Activated CD4-positive, alpha-beta T cell treated with anti-CD3 and anti-CD28 coated beads, Interleukin-2, Interleukin-6, amounts not matched to agents 100 ng/mL and 50 ng/mL, durations not matched to agents 16 hours and 8 hours (primary cell): ENCODE measurements at regions not wholly inside any gene's neighbourhood (a gene's known extent, or its start where the extent isn't known, plus 50 kb on each side); places are given as distances from the start of the nearest gene placed in this dataset.
A peak's percentile ranks its signal among the peaks of the same experiment; 100 is the strongest.

Experiments
- DNase-seq: peaks from one replicate; pipeline ENCODE4 v3.0.0-alpha.2; 2020

DNA sequence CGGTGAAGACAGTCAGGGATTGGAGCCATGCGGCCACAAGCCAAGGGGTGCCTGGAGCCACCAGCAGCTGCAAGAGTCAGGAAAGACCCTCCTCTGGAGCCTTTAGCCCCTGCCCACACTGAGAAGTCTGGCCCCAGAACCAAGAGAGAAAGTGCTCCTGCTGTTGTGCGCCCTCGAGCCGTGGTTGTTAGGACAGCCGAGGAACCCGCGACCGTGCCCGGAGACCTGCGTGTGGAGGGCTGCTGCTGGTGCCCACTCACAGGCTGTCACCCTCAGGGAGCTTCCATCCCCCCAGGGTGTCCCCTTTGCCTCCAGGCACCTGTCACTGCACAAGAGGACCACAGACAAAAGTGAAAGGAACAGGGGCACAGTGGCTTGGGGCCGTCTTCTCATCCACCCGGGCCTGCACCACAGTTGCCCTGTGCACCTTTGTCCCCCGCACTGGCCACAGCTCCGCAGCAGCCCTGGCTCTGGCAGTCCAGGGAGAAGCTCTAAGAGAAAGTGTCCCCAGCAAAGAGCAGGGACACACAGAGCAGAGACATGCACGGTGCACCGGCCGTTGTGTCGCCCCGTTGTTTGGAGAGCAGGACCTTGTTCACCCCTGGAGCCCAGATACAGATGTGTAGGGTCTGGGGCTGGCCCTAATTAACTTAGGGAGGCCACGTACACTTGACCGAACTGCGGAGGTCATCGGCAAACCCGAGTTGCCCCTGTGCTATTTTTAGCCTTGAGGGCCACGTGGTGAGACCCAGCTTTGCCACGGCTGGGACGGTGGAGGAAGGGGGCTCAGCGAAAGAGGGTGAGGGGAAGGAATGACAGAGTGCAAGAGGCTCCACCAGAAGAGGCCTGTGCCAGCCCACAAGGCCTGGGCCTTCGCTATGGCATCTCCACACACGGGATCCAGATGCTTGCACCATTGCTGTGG is 329.2 kb downstream of the C16orf95 start:
- no peak for DNase-seq

DNA sequence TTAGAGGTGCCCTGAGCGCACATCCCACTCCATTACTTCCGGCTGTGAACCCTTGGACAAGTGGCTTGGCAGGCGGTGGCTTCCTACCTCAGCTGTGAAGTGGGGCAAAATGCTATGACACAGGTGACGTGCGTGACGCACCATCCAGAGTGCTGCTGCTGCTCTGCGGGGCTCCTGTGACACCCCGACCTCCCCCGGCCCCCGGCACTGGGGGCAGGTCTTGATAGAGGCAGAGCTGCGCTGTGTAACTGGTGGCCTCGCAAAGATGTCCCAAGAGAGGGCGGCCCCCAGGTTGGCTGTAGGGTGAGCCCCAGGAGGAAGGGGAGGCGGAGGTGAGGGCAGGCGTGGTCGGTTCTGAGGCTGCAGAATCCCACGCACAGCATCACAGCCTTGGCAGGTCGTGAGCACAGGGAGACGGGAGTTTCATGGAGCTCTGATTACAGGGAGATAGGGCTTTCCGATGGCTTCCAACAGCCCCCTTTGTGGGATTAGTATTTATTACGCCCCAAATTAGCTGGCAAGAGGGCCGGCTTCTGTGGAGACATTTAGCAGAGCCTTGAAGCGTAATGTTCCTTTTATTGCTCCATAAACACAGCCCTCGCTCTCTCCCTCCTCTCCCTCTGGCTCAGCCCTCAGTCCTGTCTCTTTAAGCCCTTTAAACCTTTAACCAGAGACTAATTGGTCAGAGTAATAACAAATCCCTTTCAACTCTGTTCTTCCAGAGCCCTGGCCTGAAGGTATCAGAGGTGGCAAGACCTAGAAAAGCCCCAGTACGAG is 328.1 kb downstream of the C16orf95 start:
- DNase-seq = no peak

DNA sequence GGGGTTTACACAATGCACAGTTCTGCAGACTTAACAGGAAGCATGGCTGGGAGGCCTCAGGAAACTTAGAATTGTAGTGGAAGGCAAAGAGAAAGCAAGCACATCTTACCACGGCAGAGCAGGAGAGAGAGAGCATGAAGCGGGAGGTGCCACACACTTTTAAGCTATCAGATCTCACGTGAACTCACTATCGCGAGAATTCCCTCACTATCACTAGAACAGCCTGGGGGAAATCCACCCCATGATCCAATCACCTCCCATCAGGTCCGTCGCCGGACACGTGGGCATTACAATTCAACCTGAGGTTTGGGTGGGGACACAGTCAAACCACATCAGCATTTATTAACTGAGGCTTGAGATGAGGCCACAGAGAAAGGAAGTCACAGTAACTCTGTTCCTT is 326.7 kb downstream of the C16orf95 start:
- DNase-seq = peak; percentile 1

DNA sequence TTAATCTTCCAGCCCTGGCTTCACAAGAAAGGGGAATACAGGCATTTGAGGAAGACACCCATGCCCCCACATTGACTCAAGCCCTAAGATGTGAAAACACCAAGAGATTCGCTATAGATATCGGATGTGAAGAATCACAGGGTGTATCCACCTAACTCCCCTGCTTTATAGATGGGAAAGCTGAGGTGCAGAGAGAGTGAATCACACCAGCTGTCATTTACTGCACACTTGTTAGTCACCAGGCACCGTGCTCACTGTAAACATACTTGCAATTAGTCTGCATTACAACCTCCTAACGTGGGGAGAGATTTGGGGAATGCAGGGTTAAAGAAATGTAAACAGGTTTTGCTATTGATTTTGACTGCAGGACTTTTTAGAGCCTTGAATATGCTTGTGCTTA is 325.5 kb downstream of the C16orf95 start:
- DNase-seq = no peak

DNA sequence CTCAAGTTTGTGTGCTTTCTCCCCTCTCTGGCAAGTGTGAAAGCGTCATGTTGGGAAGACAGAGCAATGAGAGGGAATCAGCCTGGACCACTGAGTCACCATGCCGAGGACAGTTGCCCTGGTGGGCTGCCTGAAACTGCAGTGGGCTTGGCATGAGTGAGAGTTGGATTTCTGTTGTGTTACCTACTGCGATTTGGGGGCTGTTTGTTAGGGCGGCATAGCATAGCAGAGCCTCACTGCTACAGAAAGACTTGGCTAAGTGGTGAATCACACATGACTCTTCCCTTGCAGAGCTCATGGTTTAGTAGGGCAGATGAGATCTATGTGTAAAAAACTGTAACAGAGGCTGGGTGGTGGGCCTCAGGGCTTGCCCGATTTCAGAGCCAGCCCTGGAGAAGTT is 324.6 kb downstream of the C16orf95 start:
- no peak for DNase-seq

DNA sequence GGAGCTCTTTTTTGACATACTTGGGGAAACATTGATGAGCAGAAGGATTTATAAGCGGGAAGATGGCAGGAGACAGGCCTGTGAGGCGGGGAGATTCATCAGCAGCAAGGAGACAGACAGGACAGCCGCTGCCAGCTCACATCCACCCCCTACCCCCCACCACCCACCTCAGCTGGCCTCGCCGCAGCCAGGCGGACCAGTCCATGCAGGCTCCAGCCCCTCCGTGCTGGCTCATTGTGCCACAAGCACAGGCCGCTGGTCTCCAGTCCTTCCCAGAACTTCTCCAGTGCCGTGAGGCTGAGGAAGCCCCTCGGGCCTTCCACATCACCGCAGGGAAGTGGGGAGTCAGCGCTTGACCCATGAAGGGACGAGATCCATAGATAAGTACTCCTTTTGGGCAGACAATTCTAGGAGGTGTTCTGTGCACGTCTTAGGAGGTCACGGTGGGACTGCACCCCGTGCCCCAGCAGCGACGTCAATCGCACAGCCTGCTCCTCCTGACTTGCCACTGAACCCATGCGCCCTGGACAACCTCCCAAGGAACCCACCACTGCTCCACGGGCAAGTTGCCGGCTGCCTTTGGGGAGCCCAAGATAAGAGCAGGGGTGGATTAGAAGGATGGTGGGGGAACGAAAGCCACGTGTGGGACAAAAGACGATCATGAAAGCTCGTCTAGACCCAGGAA is 323.6 kb downstream of the C16orf95 start:
- DNase-seq = no peak

DNA sequence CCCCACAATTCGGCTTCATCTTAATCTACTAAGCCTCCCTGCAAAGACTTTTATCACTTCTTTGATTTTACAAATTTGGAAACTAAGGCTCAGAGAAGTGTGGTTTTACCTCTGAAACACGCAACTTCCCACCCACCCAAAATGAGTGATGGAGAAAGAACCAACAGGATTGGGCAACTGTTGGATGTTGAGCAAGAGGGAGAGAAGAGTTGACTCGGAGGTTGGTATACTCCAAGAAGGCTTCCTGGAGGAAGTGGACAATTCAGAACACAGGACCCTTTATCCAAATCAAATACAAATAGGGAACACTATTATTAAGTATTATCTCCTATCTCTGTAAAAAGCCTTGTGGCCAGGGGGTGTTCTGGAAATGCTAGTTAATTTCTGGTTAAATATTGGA is 323.0 kb downstream of the C16orf95 start:
- no peak for DNase-seq

DNA sequence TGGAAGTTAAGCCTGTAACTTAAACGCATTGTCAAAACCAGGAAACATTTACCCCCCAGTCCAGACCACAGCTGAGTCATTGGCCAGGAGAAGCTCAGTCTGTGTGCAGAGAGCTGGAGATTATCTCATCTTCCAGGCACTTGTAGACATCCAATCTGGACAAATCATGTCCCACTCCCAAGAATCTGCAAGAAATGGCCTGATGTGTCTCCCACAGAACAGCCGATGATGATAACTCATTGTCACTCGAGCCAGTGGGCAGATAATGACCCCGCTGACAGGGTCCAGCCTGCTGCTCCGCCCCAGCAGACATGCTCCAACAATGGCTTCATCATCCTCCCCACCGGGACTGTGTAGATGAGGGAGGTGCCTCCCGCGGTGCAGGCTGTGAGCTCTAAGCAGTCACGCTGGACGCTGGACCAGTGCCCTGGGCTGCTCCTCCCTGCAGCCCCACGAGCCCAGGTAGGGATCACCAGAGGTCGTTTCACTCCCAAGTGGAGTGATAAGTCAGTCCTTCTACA is 322.5 kb downstream of the C16orf95 start:
- no peak for DNase-seq

DNA sequence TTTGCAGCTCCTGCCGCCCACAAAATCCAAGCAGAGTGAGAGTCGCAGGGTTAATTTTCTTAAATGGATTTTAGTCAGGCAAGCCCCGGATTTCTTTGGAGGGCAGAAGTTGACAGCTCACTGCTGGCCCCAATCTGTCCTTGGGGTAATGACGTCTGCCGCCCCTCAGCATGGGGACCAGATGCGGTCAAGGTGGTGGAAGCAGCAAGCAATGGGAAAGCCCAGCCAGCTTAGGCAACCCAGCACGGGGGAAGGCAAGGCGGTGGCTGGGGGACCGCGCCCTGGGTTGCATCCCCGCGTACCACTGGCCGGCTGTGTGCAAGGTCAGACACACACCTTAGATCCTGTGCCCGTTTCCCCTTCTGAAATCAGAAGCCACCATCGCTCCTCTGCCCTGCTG is 321.7 kb downstream of the C16orf95 start:
- DNase-seq = no peak

DNA sequence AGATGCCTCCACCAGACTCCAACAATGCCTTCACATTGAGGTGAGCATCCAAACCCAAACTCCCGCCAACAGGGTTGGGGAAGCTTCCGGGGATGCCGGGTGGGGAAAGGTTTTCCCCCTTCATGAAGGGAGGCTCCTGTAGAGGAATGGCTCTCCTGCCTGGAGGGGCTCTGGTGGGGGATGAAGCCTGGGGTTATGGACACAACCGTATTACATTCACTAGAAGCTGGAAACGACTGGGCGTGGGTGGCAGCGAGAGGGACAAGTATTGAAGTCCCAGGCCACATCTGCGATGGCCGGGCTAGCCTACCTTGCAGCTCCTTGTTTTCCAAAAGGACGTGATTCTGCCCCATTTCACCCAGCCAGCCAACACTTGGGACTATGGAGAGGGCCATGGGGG is 321.1 kb downstream of the C16orf95 start:
- DNase-seq = no peak

DNA sequence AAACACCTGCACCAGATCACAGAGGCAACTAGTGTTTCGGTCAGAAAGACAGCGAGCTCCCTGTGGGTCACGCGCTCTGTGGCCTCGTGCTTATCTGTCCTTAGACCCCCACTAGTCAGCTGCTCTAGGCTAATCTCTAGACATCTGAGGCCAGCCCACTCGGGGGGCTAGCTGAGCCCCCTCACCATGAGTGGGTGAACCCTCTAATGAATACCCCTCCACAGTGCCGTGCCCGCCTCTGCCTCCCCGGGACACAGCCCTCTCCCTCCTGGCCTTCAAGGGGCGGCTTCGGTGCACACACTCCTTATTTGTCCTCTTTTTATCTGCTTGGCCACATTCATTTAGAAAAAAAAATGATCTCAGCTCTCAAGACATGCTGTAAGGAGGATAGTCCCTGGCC is 320.1 kb downstream of the C16orf95 start:
- DNase-seq = no peak

DNA sequence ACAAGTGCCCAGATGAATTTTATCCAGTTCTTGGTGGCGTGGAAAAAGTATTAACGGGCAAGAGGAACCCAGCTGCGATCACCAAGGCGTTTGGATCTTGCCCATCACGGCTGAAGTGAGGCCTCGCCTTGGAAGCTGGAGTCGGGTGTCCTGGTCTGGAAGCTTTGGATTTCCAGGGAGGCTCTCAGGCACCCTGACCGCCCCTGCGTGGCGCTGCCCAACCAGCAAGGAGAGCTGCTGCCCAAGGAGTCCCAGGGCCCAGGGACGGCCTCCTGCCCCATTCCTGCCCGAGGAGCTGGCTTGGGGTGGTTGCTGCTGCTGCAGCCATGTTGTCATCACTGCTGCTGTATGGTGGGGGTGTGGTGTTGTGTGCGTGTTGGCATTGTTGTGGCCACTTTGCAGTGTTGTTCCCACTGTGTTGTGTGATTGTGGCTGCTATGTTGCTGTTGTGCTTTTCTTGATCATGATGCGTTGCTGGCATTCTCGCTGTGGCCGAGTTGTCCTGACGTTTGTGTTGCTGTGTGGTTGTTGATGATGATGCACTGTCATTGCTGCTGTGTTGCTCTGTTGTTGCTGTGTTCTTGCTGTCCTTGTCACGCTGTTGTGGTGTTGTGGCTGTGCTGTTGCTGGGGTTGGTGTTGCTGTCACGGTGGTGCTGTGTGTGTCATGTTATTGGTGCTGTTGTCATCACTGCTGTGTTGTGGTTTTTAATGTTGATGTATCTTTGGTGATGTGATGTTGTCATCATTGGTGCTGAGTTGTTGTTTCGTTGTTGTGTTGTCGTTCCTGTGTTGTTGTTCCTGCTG is 318.8 kb downstream of the C16orf95 start:
- DNase-seq = no peak

DNA sequence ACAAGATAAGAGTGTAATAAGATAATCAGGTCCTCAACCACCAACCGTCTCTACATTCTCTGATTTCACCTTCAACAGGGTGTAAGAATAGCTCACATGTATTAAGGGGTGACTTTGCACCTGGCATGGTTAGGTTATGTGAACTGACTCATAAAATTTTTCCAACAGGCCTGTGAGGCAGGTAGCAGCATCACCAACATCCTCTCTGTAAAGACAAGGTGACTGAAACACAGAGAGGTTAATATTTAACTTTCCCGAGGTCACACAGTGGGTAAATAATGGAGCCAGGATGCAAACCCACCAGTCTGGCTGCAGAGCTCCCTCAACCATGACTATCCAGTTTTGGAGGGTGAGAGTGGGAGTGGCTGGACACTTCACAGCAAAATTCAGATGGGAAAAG is 317.2 kb downstream of the C16orf95 start:
- no peak for DNase-seq

DNA sequence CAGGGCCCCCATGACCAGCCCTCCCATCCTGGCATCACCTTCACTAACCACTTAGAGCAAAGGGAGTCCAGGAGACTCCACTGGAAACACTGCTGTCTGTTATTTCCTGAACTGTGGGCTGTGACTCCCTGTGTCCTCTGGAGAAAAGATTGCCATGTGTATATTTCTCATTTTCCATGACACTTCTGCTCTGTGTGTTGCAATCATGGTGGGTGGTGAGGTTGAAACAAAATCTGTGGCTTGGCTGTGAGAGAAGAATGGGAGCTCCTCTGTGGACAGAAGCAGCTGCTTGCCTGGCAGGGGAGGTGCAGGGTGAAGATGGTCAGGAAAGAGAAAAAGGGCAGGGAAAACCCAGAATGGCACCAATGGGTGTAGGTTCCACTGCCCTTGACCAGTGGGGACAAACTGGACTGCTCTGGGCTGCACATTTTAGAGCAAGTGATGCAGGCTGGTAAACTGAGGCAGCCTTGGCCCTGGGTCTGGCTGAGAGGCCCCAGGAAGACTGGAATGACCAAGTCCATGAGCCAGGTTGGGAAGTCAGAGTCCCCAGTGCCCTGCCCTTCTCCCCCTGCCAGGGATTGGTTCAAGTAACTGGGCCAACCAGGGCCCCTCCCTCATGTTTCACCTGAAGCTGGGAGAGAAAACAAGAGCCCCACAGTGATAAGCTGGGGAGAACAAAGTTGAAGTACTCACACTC is 314.3 kb downstream of the C16orf95 start:
- DNase-seq = no peak

DNA sequence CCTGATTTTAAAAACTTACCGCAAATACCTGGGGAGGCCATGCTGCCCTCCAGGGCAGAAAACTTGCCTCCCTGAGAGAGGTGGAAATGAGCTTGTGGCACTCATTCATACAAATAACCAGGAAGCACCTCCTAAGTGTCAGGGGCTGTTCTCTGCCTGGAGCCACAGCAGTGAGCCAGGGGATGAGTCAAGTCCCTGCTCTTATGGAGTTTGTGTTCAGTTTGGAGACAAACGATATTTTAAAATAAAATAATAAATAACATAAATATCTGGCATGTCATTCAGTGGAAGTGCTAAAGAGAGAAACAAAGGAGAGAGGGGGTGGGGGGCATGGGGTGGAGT is 313.8 kb downstream of the C16orf95 start:
- DNase-seq = no peak

DNA sequence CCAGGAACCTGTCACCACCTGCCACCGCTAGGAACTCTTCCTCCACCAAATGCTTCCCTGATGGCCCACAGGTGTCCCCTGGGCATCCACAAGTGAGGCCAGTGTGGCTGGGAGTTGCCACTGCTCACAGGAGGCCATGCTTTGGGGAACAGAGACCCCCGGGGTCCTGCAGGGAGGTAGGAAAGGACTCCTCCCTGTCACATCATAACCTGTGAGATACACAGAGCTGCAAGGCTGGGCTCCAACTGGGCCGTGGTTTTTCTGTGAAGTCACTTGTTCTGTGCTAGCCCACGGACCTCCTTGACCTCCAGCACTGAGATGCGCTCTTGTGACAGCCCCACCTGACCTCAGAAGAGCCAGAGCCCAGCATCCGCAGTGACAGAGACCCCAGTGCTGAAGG is 311.2 kb downstream of the C16orf95 start:
- DNase-seq = no peak

DNA sequence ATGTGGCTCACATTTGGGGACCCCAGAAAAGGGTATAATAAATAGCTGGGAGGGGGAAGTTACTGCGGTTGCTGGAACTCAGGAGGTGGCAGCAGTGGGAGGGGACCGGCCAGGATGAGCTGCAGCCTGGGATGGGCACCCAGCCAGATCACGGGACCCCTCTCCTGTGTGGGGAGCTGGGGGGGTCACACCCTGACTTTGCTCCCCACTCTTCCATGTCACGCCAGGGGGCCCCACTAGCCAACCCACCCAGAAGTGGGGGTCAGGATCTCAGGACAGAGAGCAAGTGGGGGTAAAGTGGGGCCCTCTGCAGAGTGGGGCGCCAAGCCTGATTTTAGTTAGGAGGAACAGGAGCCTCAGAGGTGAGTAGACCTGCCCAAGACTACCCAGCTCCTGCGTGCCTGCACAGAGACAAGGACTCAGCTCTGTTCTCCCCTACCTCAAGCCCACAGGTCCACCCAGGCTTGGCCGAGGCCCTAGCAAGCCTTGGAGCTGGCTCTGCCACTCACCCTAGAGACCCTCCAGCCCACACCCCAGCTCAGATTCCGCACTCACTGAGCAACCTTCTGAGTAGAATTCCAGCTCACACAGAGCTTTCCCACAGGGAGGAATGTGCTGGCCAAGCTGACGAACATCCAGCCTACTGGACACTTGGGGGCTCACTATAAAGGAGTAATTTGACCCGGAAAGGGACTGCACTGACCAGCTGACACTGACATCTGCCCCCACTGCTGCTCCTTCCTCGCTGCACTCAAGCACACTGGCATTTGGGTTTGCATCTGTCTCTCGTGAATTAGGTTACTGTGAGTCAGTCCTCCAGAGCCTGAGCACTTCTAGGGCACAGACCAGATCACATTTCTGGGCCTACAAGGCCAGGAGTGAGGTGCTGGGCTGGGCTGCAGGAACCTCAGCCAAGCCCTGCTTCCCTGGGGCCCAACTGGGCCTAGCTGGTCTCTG is 310.1 kb downstream of the C16orf95 start:
- no peak for DNase-seq

DNA sequence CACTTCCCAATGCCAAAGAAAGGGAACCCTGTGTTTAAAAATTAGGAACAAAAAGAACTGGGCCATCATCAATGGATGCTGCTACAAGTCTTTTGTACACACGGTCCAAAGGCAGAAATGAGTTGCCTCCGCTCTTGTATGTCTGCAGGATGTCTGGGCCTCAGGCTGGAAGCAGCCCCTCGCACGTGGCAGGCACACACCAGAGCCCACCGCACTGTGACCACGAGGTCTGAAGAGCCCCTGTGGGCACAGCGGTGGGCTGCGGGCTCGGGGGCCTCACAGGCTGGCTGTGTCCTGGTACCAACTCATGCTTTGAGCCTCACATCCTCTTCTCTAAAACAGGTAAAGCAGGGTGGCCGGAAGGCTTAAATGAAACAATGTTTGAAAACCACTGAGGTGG is 309.3 kb downstream of the C16orf95 start:
- no peak for DNase-seq

DNA sequence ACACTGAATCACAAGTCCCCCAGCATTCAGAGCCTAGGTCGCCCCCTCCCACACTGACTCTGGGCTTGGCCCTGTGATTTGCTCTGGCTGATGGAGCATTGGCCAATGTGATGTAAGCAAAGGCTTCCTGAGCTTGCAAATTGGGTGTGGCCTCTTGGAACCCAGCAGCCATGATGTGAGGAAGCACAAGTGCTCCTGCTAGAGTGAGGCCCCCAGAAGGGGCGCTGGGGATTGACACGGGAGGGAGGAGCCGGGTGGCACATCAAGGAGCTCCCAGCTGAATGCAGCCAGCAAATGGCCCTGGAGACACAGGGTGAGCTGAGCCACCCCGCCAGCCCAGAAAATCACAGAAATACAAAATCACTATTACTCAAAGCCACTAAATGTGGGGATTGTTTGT is 308.5 kb downstream of the C16orf95 start:
- DNase-seq = no peak
